OCI-LY1 (cell line): ENCODE measurements at regions not wholly inside any gene's neighbourhood (a gene's known extent, or its start where the extent isn't known, plus 50 kb on each side); places are given as distances from the start of the nearest gene placed in this dataset.

Experiments used
- H2AFZ ChIP-seq: fragments of 200-600 bp; sonication (generic), shearing (Covaris generic); 2 replicates; pipeline ENCODE4 v1.6.0; 2014; ENCODE audit warnings: antibody characterized with exemption, mild to moderate bottlenecking, low read length
- H3F3A ChIP-seq: fragments of 200-600 bp; sonication (generic), shearing (Covaris generic); 2 replicates; pipeline ENCODE4 v1.6.0; 2014; ENCODE audit warnings: mild to moderate bottlenecking, antibody characterized with exemption, low read length, moderate library complexity; ENCODE audit not compliant: insufficient read depth
- H3K27ac ChIP-seq: fragments of 200-600 bp; sonication (generic); 2 replicates; pipeline ENCODE4 v1.5.1; 2014; ENCODE audit warnings: low read length, mixed run types, mild to moderate bottlenecking, low read depth; ENCODE audit not compliant: poor library complexity, severe bottlenecking
- H3K27me3 ChIP-seq: fragments of 200-600 bp; sonication (generic); 2 replicates; pipeline ENCODE4 v1.6.0; 2014; ENCODE audit warnings: antibody characterized with exemption, mild to moderate bottlenecking, low read length, moderate library complexity; ENCODE audit not compliant: insufficient read depth
- H3K36me3 ChIP-seq: fragments of 200-600 bp; sonication (generic); 2 replicates; pipeline ENCODE4 v1.6.1; 2014; ENCODE audit warnings: mild to moderate bottlenecking, antibody characterized with exemption, low read length, moderate library complexity, mixed read lengths; ENCODE audit not compliant: insufficient read depth
- H3K4me1 ChIP-seq: fragments of 200-600 bp; sonication (generic); 2 replicates; pipeline ENCODE4 v1.5.1; 2014; ENCODE audit warnings: mild to moderate bottlenecking, low read length, moderate library complexity; ENCODE audit not compliant: insufficient read depth, severe bottlenecking
- H3K4me2 ChIP-seq: fragments of 200-600 bp; sonication (generic), shearing (Covaris generic); 2 replicates; pipeline ENCODE4 v1.6.1; 2014; ENCODE audit warnings: low read length
- H3K4me3 ChIP-seq: fragments of 200-600 bp; sonication (generic); 2 replicates; pipeline ENCODE4 v1.5.1; 2014; ENCODE audit warnings: low read length, low read depth, mild to moderate bottlenecking, mixed read lengths; ENCODE audit not compliant: poor library complexity, severe bottlenecking
- H3K79me2 ChIP-seq: fragments of 200-600 bp; shearing (Covaris generic); 2 replicates; pipeline ENCODE4 v1.6.1; 2016; ENCODE audit warnings: mixed run types, low read length, mixed read lengths; ENCODE audit not compliant: insufficient read depth
- H3K9ac ChIP-seq: fragments of 200-600 bp; sonication (generic), shearing (Covaris generic); 2 replicates; pipeline ENCODE4 v1.6.1; 2014; ENCODE audit warnings: mild to moderate bottlenecking, low read length, mixed read lengths
- H3K9me2 ChIP-seq: fragments of 200-600 bp; sonication (generic), shearing (Covaris generic); 2 replicates; pipeline ENCODE4 v1.6.1; 2014; ENCODE audit warnings: low read depth, mild to moderate bottlenecking, low read length, mixed read lengths
- H3K9me3 ChIP-seq: fragments of 200-600 bp; shearing (Covaris generic); 2 replicates; pipeline ENCODE4 v1.6.1; 2014; ENCODE audit warnings: low read length, mixed read lengths
- H4K20me1 ChIP-seq: fragments of 200-600 bp; sonication (generic), shearing (Covaris generic); 2 replicates; pipeline ENCODE4 v1.6.0; 2016; ENCODE audit warnings: mild to moderate bottlenecking, low read length; ENCODE audit not compliant: insufficient read depth
- CTCF ChIP-seq: fragments of 200-600 bp; sonication (generic), shearing (Covaris generic); IDR thresholded peaks from 2 replicates; pipeline ENCODE4 v1.5.1; 2017; ENCODE audit warnings: mild to moderate bottlenecking, antibody characterized with exemption, low read length, moderate library complexity, mixed read lengths
- EZH2 ChIP-seq: fragments of 200-600 bp; sonication (generic), shearing (Covaris generic); IDR thresholded peaks from 2 replicates; pipeline ENCODE4 v1.8.0; 2017; ENCODE audit warnings: borderline replicate concordance, mixed run types, mild to moderate bottlenecking, antibody characterized with exemption, low read length, moderate library complexity, mixed read lengths

GRCh38 chr9:117486426-117486825 is 71.6 kb upstream of the ASTN2 start:
- Histone ChIP-seq H3K79me2 (no peaks in the 10 kb centered on the region), H3K4me3 (no peak overlapping the region), H3K4me1 (peaks cover 4% of the 10 kb centered on the region), H3K4me2 (no peak overlapping the region), H2AFZ (no peak overlapping the region), H3K9me2 (no peaks in the 10 kb centered on the region), H3K9ac (no peak overlapping the region), H3K9me3 (no peaks in the 10 kb centered on the region), H3K27me3 (no peaks in the 10 kb centered on the region), H3K36me3 (no peaks in the 10 kb centered on the region), H4K20me1 (no peaks in the 10 kb centered on the region), H3K27ac (no peak overlapping the region), H3F3A (no peaks in the 10 kb centered on the region)
- TF ChIP-seq EZH2, result no peak
- no peak for TF ChIP-seq CTCF

DNA sequence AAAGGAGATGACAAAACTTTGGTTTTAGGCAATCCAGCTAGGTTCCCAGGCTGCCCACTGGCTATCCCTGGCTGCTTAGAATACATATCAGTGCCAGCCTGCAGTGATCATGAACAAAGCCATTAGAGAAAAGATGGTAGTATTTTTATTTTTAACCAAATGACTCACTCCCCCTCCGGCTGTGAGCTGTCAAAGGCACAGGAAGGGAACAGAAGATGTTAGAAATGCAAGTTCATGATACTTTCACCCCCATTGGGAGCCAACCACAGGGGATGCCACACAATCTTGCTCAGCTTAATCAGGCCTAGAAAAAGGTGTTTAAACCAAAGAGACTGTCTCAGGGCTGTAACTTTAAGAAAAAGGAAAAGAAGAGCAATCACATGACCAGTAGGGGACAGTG is 70.3 kb upstream of the ASTN2 start:
- Histone ChIP-seq H2AFZ (no peak overlapping the region), H3K4me1 (peaks cover 4% of the 10 kb centered on the region), H4K20me1 (no peaks in the 10 kb centered on the region), H3K4me3 (no peak overlapping the region), H3K4me2 (no peak overlapping the region), H3K27ac (no peak overlapping the region), H3K9me2 (no peaks in the 10 kb centered on the region), H3K9me3 (no peaks in the 10 kb centered on the region), H3K27me3 (no peaks in the 10 kb centered on the region), H3K36me3 (no peaks in the 10 kb centered on the region), H3K9ac (no peak overlapping the region), H3F3A (no peaks in the 10 kb centered on the region), H3K79me2 (no peaks in the 10 kb centered on the region)
- TF ChIP-seq EZH2, result no peak
- TF ChIP-seq CTCF, result no peak

- Histone ChIP-seq H3K79me2 (no peaks in the 10 kb centered on the region), H3K27me3 (no peaks in the 10 kb centered on the region), H2AFZ (no peak overlapping the region), H3K4me2 (no peak overlapping the region), H3K9me2 (no peaks in the 10 kb centered on the region), H3K9ac (no peak overlapping the region), H3F3A (no peaks in the 10 kb centered on the region), H4K20me1 (no peaks in the 10 kb centered on the region), H3K9me3 (no peaks in the 10 kb centered on the region), H3K27ac (no peak overlapping the region), H3K4me1 (no peaks in the 10 kb centered on the region), H3K4me3 (no peak overlapping the region), H3K36me3 (no peaks in the 10 kb centered on the region)
- TF ChIP-seq EZH2, result no peak
- no peak for TF ChIP-seq CTCF
Measured at GRCh38 chr9:117480729-117481128, 65.9 kb upstream of the ASTN2 start.
